Lower lobe of right lung (tissue), 2 donors: ENCODE measurements at regions not wholly inside any gene's neighbourhood (a gene's known extent, or its start where the extent isn't known, plus 50 kb on each side); places are given as distances from the start of the nearest gene placed in this dataset.

Experiments
- ATAC-seq, 2 donors: fragments of 200-7000 bp; cut with Tn5 transposase; one replicate each; pipeline ENCODE4 v1.9.1; 2020 to 2022; ENCODE audit warnings: mild to moderate bottlenecking in 2 of 2, moderate library complexity in 2 of 2
- DNase-seq: peaks from one replicate; pipeline ENCODE4 v3.0.0-alpha.2; 2020
- H3K27ac ChIP-seq: fragments of 200-600 bp; one replicate; pipeline ENCODE4 v1.8.0; 2022
- H3K27me3 ChIP-seq: fragments of 200-600 bp; one replicate; pipeline ENCODE4 v1.8.0; 2022; ENCODE audit warnings: low read depth
- H3K36me3 ChIP-seq: fragments of 200-600 bp; one replicate; pipeline ENCODE4 v1.8.0; 2022; ENCODE audit warnings: mild to moderate bottlenecking
- H3K4me1 ChIP-seq: fragments of 200-600 bp; one replicate; pipeline ENCODE4 v1.8.0; 2022
- H3K4me3 ChIP-seq: fragments of 200-600 bp; one replicate; pipeline ENCODE4 v1.8.0; 2022; ENCODE audit warnings: mild to moderate bottlenecking
- H3K9me3 ChIP-seq: fragments of 200-600 bp; one replicate; pipeline ENCODE4 v1.8.0; 2022
- intact Hi-C: fragments of 100-400 bp; cut with DNase I; formaldehyde crosslinking; loops from one replicate; pipeline ENCODE4 v1.11.0; 2022
- TF ChIP-seq, protein P1 (sequence below): fragments of 200-600 bp; IDR thresholded peaks from one replicate; pipeline ENCODE4 v1.8.0; 2022; ENCODE audit warnings: antibody characterized with exemption, mild to moderate bottlenecking
- donor health status: DM: no; HTN: yes; CAD: no; lungs with severe emphysema.

- Histone ChIP-seq H3K4me3 (no peak overlapping the region), H3K4me1 (no peaks in the 10 kb centered on the region), H3K27ac (no peak overlapping the region), H3K36me3 (no peaks in the 10 kb centered on the region), H3K9me3 (peaks cover 7% of the 10 kb centered on the region), H3K27me3 (no peaks in the 10 kb centered on the region)
- no peak for ATAC-seq
- TF ChIP-seq, protein P1, sequence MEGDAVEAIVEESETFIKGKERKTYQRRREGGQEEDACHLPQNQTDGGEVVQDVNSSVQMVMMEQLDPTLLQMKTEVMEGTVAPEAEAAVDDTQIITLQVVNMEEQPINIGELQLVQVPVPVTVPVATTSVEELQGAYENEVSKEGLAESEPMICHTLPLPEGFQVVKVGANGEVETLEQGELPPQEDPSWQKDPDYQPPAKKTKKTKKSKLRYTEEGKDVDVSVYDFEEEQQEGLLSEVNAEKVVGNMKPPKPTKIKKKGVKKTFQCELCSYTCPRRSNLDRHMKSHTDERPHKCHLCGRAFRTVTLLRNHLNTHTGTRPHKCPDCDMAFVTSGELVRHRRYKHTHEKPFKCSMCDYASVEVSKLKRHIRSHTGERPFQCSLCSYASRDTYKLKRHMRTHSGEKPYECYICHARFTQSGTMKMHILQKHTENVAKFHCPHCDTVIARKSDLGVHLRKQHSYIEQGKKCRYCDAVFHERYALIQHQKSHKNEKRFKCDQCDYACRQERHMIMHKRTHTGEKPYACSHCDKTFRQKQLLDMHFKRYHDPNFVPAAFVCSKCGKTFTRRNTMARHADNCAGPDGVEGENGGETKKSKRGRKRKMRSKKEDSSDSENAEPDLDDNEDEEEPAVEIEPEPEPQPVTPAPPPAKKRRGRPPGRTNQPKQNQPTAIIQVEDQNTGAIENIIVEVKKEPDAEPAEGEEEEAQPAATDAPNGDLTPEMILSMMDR, result no peak
- intact Hi-C loops, result no loop called here
- DNase-seq, result no peak
These were observed 237.5 kb upstream of the SALL1 start for GRCh38 chr16:51388516-51388951.

GRCh38 chr16:51383909-51384308, 232.8 kb upstream of the SALL1 start:
- Histone ChIP-seq H3K4me3 (no peak overlapping the region), H3K9me3 (no peaks in the 10 kb centered on the region), H3K27me3 (no peaks in the 10 kb centered on the region), H3K27ac (no peak overlapping the region), H3K4me1 (no peaks in the 10 kb centered on the region), H3K36me3 (no peaks in the 10 kb centered on the region)
- DNase-seq (no peak), ATAC-seq (no peak)
- intact Hi-C loops, result no loop called here
- TF ChIP-seq, protein P1, result no peak

DNA sequence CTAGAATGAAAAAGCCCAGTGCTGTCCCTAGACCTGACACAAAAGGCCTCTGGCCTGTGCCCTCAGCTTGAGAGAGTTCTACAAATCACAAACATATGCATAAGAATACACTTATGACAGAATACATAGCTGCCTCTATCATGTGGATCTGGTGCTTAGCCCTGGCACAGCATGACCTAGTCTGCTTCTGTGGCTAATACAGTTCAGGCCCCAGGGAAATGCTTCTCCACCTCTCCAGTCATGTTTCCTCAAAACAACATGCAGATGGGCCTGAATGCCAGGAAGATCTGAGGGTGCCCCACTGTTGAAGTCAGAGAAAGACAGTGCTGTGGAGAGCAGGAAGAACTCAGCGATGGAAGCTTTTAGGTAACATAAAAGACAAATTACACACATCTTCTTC, 231.9 kb upstream of the SALL1 start:
- H3K4me3 ChIP-seq, result no peak overlapping the region
- H3K36me3 ChIP-seq, result no peaks in the 10 kb centered on the region
- no peaks in the 10 kb centered on the region for H3K9me3 ChIP-seq
- DNase-seq (no peak), ATAC-seq (no peak)
- H3K27me3 ChIP-seq, result no peaks in the 10 kb centered on the region
- no peaks in the 10 kb centered on the region for H3K4me1 ChIP-seq
- H3K27ac ChIP-seq, result no peak overlapping the region
- TF ChIP-seq, protein P1, result no peak
- intact Hi-C loops, result no loop called here

GRCh38 chr16:51382211-51382610, 231.1 kb upstream of the SALL1 start:
- Histone ChIP-seq H3K27me3 (no peaks in the 10 kb centered on the region), H3K36me3 (no peaks in the 10 kb centered on the region), H3K4me3 (no peak overlapping the region), H3K27ac (no peak overlapping the region), H3K9me3 (no peaks in the 10 kb centered on the region), H3K4me1 (no peaks in the 10 kb centered on the region)
- DNase-seq (no peak), ATAC-seq (no peak)
- intact Hi-C loops, result no loop called here
- TF ChIP-seq, protein P1, result no peak

GRCh38 chr16:51376080-51376479, 225.0 kb upstream of the SALL1 start:
- TF ChIP-seq, protein P1, result no peak
- no peak for ATAC-seq
- no peaks in the 10 kb centered on the region for H3K36me3 ChIP-seq
- H3K4me3 ChIP-seq, result no peak overlapping the region
- no peaks in the 10 kb centered on the region for H3K9me3 ChIP-seq
- intact Hi-C loops, result no loop called here
- H3K27me3 ChIP-seq, result no peaks in the 10 kb centered on the region
- DNase-seq, result no peak
- H3K4me1 ChIP-seq, result no peaks in the 10 kb centered on the region
- H3K27ac ChIP-seq, result no peak overlapping the region

DNA sequence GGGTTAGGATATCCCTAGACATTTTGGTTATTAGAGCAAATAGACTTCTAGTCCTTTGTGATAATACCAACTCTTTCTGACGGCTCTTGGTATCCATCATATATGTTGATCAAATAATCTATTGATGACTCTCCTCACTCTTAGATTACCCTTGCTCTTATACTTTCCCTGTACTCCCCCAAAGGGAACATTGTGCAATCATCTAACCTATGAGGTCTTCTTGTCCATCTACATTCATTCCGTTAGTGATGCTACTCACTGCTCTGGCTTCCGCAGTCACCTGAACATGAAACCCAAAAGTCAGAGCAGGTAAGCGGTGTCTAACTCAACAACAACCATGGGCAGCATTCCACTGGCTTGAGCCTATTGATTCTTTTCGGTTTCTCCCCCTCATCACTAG, 223.7 kb upstream of the SALL1 start:
- Histone ChIP-seq H3K36me3 (no peaks in the 10 kb centered on the region), H3K4me1 (no peaks in the 10 kb centered on the region), H3K4me3 (no peak overlapping the region), H3K27me3 (no peaks in the 10 kb centered on the region), H3K27ac (no peak overlapping the region), H3K9me3 (no peaks in the 10 kb centered on the region)
- intact Hi-C loops, result no loop called here
- no peak for ATAC-seq
- DNase-seq, result no peak
- TF ChIP-seq, protein P1, result no peak
